ENCODE measurements at regions not wholly inside any gene's neighbourhood (a gene's known extent, or its start where the extent isn't known, plus 50 kb on each side); places are given as distances from the start of the nearest gene placed in this dataset.

DNA sequence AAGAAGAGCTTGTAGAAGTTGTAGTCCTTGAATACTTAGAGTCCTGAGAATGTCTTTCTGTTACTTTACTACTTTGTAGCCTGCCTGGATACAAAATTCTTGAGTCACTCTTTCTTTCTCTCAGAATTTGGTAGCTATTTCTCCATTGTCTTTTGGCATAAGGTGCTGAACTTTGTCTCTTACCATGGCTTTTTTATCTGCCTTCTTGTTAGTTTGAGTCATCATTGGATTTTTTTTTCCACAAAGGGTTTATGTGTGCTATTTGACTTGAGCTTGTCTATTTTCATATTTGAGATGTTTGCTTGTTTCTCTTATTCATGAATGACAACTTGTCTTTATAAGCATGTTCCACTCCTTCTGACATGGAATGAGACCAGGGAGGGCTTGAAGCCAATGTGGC, 74.5 kb upstream of the EXOC6 start:
- Mint-ChIP-seq H3K4me3 (no peak overlapping the region), H3K27me3 (ENCODE audit: low read depth) (peaks cover 54% of the 10 kb centered on the region), H3K4me1 (no peaks in the 10 kb centered on the region), H3K27ac (no peak overlapping the region), H3K9me3 (peaks cover 9% of the 10 kb centered on the region), H3K36me3 (no peaks in the 10 kb centered on the region)
- TF ChIP-seq, protein P1, sequence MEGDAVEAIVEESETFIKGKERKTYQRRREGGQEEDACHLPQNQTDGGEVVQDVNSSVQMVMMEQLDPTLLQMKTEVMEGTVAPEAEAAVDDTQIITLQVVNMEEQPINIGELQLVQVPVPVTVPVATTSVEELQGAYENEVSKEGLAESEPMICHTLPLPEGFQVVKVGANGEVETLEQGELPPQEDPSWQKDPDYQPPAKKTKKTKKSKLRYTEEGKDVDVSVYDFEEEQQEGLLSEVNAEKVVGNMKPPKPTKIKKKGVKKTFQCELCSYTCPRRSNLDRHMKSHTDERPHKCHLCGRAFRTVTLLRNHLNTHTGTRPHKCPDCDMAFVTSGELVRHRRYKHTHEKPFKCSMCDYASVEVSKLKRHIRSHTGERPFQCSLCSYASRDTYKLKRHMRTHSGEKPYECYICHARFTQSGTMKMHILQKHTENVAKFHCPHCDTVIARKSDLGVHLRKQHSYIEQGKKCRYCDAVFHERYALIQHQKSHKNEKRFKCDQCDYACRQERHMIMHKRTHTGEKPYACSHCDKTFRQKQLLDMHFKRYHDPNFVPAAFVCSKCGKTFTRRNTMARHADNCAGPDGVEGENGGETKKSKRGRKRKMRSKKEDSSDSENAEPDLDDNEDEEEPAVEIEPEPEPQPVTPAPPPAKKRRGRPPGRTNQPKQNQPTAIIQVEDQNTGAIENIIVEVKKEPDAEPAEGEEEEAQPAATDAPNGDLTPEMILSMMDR (IDR thresholded peaks at IDR 0.05; ENCODE audit: unreplicated experiment), result no peak
- DNase-seq (ENCODE audit: low spot score in 2 of 2, unreplicated experiment in 2 of 2), result no peak

DNA sequence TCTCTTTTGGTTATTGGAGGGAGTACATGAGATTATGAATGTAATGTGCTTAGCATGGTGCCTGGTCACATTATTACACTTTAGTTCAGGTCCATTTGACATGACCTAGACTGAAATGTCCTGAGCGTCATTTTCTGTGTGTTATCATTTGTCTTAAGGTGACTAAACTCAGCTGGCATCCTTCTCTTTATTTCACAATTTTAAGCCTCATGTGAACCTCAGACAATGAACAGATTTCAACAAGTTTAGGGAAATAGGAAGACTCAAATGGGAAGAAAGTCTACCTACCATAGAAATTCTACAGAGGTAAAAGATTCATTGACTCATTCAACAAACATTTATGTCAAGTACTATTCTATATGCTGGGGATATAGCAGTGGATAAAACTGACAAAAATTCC, 70.2 kb upstream of the EXOC6 start:
- Mint-ChIP-seq H3K27ac (no peak overlapping the region), H3K4me3 (no peak overlapping the region), H3K9me3 (peaks cover 4% of the 10 kb centered on the region), H3K27me3 (ENCODE audit: low read depth) (peaks cover 56% of the 10 kb centered on the region), H3K4me1 (no peaks in the 10 kb centered on the region), H3K36me3 (no peaks in the 10 kb centered on the region)
- no peak for DNase-seq (ENCODE audit: low spot score in 2 of 2, unreplicated experiment in 2 of 2)
- TF ChIP-seq, protein P1 (IDR thresholded peaks at IDR 0.05; ENCODE audit: unreplicated experiment), result no peak

DNA sequence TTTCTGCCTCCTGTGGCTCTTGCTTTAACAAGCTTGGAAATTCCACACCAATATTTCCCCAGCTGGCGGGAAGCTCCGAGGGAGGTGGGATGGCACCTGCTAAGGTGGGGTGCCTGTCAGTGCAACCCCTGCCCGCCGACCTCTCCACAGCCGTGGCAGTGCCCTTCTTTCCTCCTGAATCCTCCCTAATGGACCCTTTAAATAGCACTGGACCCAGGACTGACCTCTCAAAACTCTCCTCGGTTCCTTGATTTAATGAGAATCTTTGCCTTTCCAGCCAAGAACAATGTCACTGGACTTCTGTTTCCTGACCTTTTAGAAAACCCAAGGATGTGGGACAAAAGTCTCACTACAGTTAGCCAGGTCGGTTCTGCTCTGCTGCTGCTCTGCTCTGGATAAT, 63.2 kb upstream of the EXOC6 start:
- H3K36me3 Mint-ChIP-seq, result no peaks in the 10 kb centered on the region
- DNase-seq (ENCODE audit: low spot score in 2 of 2, unreplicated experiment in 2 of 2), result no peak
- H3K27me3 Mint-ChIP-seq (ENCODE audit: low read depth), result peaks cover 37% of the 10 kb centered on the region
- H3K4me3 Mint-ChIP-seq, result no peak overlapping the region
- TF ChIP-seq, protein P1 (IDR thresholded peaks at IDR 0.05; ENCODE audit: unreplicated experiment), result no peak
- H3K4me1 Mint-ChIP-seq, result no peaks in the 10 kb centered on the region
- no peak overlapping the region for H3K27ac Mint-ChIP-seq
- no peaks in the 10 kb centered on the region for H3K9me3 Mint-ChIP-seq

DNA sequence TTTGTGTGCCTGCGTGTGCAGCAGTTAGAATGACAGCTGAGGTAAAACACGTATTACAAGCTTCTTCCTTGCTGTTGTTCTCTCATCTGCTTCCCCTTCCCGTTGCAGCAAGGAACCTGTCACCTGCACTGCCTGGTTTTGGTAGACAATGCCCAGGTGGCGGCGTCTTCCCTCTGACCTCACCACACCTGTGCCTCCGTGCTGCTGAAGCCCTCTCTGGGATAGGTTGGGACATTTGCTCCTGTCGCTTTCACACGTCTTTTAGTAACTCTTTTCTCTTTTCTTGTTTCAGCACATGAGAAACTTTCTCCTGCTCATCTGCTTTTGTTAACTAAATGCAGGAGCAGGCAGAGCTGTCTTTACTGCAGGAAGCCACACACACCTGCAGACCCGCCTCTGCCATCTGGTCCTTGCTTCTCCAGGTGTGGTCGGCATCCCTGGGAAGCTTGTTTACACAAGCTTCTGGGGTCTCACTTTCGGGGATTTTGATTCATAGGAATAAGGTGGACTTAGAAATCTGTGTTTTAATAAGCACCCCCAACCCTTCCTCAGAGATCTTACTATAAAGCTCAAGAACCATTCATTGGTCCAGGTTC, 60.7 kb upstream of the EXOC6 start:
- TF ChIP-seq, protein P1 (IDR thresholded peaks at IDR 0.05; ENCODE audit: unreplicated experiment), result no peak

DNA sequence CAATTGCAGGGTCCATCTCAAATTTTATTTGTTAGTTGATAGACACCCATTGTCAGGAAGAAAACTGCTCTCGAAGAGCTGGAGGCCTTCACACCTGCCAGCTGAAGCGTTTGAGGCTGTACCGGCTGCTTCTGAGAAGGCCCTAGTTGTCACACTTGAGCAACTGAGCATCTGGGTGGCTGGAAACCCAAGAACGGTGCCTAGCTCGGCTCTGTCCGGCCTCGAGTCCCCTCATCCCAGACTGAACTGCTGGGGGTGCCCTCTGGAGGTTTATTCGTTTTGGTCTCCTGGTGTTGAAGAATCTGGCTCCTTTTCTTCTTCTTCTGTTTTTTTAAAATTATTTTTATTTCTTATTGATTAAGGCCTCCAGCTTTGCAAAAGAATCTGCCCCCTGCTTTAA, 59.3 kb upstream of the EXOC6 start:
- Mint-ChIP-seq H3K27ac (no peak overlapping the region), H3K36me3 (no peaks in the 10 kb centered on the region), H3K27me3 (ENCODE audit: low read depth) (peaks cover 21% of the 10 kb centered on the region), H3K4me3 (no peak overlapping the region), H3K9me3 (peaks cover 6% of the 10 kb centered on the region), H3K4me1 (no peaks in the 10 kb centered on the region)
- TF ChIP-seq, protein P1 (IDR thresholded peaks at IDR 0.05; ENCODE audit: unreplicated experiment), result no peak
- no peak for DNase-seq (ENCODE audit: low spot score in 2 of 2, unreplicated experiment in 2 of 2)

More for the DNA sequence above, 60.7 kb upstream of the EXOC6 start:
- Mint-ChIP-seq H3K4me3 (no peak overlapping the region), H3K4me1 (no peaks in the 10 kb centered on the region), H3K27ac (no peak overlapping the region), H3K9me3 (no peaks in the 10 kb centered on the region), H3K36me3 (no peaks in the 10 kb centered on the region), H3K27me3 (ENCODE audit: low read depth) (peaks cover 25% of the 10 kb centered on the region)
- DNase-seq (ENCODE audit: low spot score in 2 of 2, unreplicated experiment in 2 of 2), result no peak

DNA sequence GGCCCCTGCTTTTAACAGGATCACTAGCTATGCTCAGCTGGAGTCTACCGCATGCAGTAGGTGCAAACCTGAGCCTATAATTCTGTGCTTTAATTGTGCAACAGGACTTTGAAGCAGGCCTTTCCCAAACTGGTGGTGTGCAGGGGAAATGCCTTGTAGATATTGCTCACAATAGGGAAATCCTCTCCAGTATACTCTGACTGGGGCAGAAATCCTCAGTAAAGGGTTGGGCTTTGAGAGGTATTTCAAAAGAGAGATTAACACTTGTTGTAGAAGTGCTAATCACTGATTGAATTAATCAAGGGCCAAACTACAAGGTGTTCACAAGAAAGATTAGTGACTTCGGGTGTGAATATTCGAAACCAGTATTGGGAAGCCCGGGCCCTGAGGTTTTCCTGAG, 58.5 kb upstream of the EXOC6 start:
- Mint-ChIP-seq H3K4me3 (no peak overlapping the region), H3K27ac (no peak overlapping the region), H3K27me3 (ENCODE audit: low read depth) (peaks cover 22% of the 10 kb centered on the region), H3K9me3 (peaks cover 11% of the 10 kb centered on the region), H3K36me3 (no peaks in the 10 kb centered on the region), H3K4me1 (no peaks in the 10 kb centered on the region)
- TF ChIP-seq, protein P1 (IDR thresholded peaks at IDR 0.05; ENCODE audit: unreplicated experiment), result no peak
- no peak for DNase-seq (ENCODE audit: low spot score in 2 of 2, unreplicated experiment in 2 of 2)
